ENCODE measurements at regions not wholly inside any gene's neighbourhood (a gene's known extent, or its start where the extent isn't known, plus 50 kb on each side); places are given as distances from the start of the nearest gene placed in this dataset.

GRCh38 chr6:168896321-168896720 lies 357.3 kb downstream of the THBS2 start:
- Histone ChIP-seq H3K36me3 (ENCODE audit: insufficient read depth, insufficient read length, low read length) (no peaks in the 10 kb centered on the region), H3K9ac (ENCODE audit: insufficient read length, low read depth) (no peak overlapping the region), H3K9me3 (ENCODE audit: insufficient read depth, low read length) (no peaks in the 10 kb centered on the region), H3K4me3 (ENCODE audit: insufficient read length, low read depth) (no peak overlapping the region), H3K4me1 (ENCODE audit: insufficient read depth, insufficient read length) (no peaks in the 10 kb centered on the region), H3K27me3 (ENCODE audit: insufficient read depth, insufficient read length) (no peaks in the 10 kb centered on the region)
- TF ChIP-seq SUZ12 (IDR thresholded peaks at IDR 0.05; ENCODE audit: extremely low read depth, insufficient read depth, insufficient read length): no peak
- TF ChIP-seq YY1 (IDR thresholded peaks at IDR 0.05; ENCODE audit: insufficient read depth, insufficient read length): no peak
- no peak for TF ChIP-seq ZNF274 (IDR thresholded peaks at IDR 0.05; ENCODE audit: low read depth, low read length)
- no peak for DNase-seq (ENCODE audit: low read depth, low spot score)

GRCh38 chr6:168895102-168895812 lies 358.4 kb downstream of the THBS2 start:
- no peaks in the 10 kb centered on the region for H3K27me3 ChIP-seq (ENCODE audit: insufficient read depth, insufficient read length)
- DNase-seq (ENCODE audit: low read depth, low spot score): peak; percentile 46
- no peaks in the 10 kb centered on the region for H3K36me3 ChIP-seq (ENCODE audit: insufficient read depth, insufficient read length, low read length)
- no peaks in the 10 kb centered on the region for H3K9me3 ChIP-seq (ENCODE audit: insufficient read depth, low read length)
- H3K9ac ChIP-seq (ENCODE audit: insufficient read length, low read depth): no peak overlapping the region
- TF ChIP-seq SUZ12 (IDR thresholded peaks at IDR 0.05; ENCODE audit: extremely low read depth, insufficient read depth, insufficient read length) (no peak), ZNF274 (IDR thresholded peaks at IDR 0.05; ENCODE audit: low read depth, low read length) (no peak), YY1 (IDR thresholded peaks at IDR 0.05; ENCODE audit: insufficient read depth, insufficient read length) (no peak)
- H3K4me3 ChIP-seq (ENCODE audit: insufficient read length, low read depth): no peak overlapping the region
- H3K4me1 ChIP-seq (ENCODE audit: insufficient read depth, insufficient read length): no peaks in the 10 kb centered on the region

- Histone ChIP-seq H3K4me3 (ENCODE audit: insufficient read length, low read depth) (no peak overlapping the region), H3K4me1 (ENCODE audit: insufficient read depth, insufficient read length) (no peaks in the 10 kb centered on the region), H3K9me3 (ENCODE audit: insufficient read depth, low read length) (no peaks in the 10 kb centered on the region), H3K27me3 (ENCODE audit: insufficient read depth, insufficient read length) (no peaks in the 10 kb centered on the region), H3K9ac (ENCODE audit: insufficient read length, low read depth) (no peak overlapping the region), H3K36me3 (ENCODE audit: insufficient read depth, insufficient read length, low read length) (no peaks in the 10 kb centered on the region)
- DNase-seq (ENCODE audit: low read depth, low spot score): no peak
- no peak for TF ChIP-seq YY1 (IDR thresholded peaks at IDR 0.05; ENCODE audit: insufficient read depth, insufficient read length)
- no peak for TF ChIP-seq ZNF274 (IDR thresholded peaks at IDR 0.05; ENCODE audit: low read depth, low read length)
- TF ChIP-seq SUZ12 (IDR thresholded peaks at IDR 0.05; ENCODE audit: extremely low read depth, insufficient read depth, insufficient read length): no peak
Measured at GRCh38 chr6:168892031-168892430, 361.6 kb downstream of the THBS2 start.

- H3K27me3 ChIP-seq (ENCODE audit: insufficient read depth, insufficient read length): no peaks in the 10 kb centered on the region
- H3K36me3 ChIP-seq (ENCODE audit: insufficient read depth, insufficient read length, low read length): no peaks in the 10 kb centered on the region
- DNase-seq (ENCODE audit: low read depth, low spot score): no peak
- no peaks in the 10 kb centered on the region for H3K4me1 ChIP-seq (ENCODE audit: insufficient read depth, insufficient read length)
- TF ChIP-seq YY1 (IDR thresholded peaks at IDR 0.05; ENCODE audit: insufficient read depth, insufficient read length): no peak
- no peaks in the 10 kb centered on the region for H3K9me3 ChIP-seq (ENCODE audit: insufficient read depth, low read length)
- H3K9ac ChIP-seq (ENCODE audit: insufficient read length, low read depth): no peak overlapping the region
- H3K4me3 ChIP-seq (ENCODE audit: insufficient read length, low read depth): no peak overlapping the region
Measured at GRCh38 chr6:168890981-168891365, 362.7 kb downstream of the THBS2 start.

GRCh38 chr6:168890306-168890980 lies 363.2 kb downstream of the THBS2 start:
- TF ChIP-seq SUZ12 (IDR thresholded peaks at IDR 0.05; ENCODE audit: extremely low read depth, insufficient read depth, insufficient read length) (no peak), YY1 (IDR thresholded peaks at IDR 0.05; ENCODE audit: insufficient read depth, insufficient read length) (no peak), ZNF274 (IDR thresholded peaks at IDR 0.05; ENCODE audit: low read depth, low read length) (no peak)
- Histone ChIP-seq H3K4me3 (ENCODE audit: insufficient read length, low read depth) (no peak overlapping the region), H3K27me3 (ENCODE audit: insufficient read depth, insufficient read length) (no peaks in the 10 kb centered on the region), H3K9me3 (ENCODE audit: insufficient read depth, low read length) (no peaks in the 10 kb centered on the region), H3K9ac (ENCODE audit: insufficient read length, low read depth) (no peak overlapping the region), H3K36me3 (ENCODE audit: insufficient read depth, insufficient read length, low read length) (no peaks in the 10 kb centered on the region), H3K4me1 (ENCODE audit: insufficient read depth, insufficient read length) (no peaks in the 10 kb centered on the region)
- no peak for DNase-seq (ENCODE audit: low read depth, low spot score)

GRCh38 chr6:168888786-168889345 lies 364.8 kb downstream of the THBS2 start:
- no peak for DNase-seq (ENCODE audit: low read depth, low spot score)
- Histone ChIP-seq H3K36me3 (ENCODE audit: insufficient read depth, insufficient read length, low read length) (no peaks in the 10 kb centered on the region), H3K9ac (ENCODE audit: insufficient read length, low read depth) (no peak overlapping the region), H3K9me3 (ENCODE audit: insufficient read depth, low read length) (no peaks in the 10 kb centered on the region; the same call in 1 of the 2 replicates), H3K27me3 (ENCODE audit: insufficient read depth, insufficient read length) (peaks cover 7% of the 10 kb centered on the region), H3K4me1 (ENCODE audit: insufficient read depth, insufficient read length) (no peaks in the 10 kb centered on the region), H3K4me3 (ENCODE audit: insufficient read length, low read depth) (no peak overlapping the region)
- TF ChIP-seq YY1 (IDR thresholded peaks at IDR 0.05; ENCODE audit: insufficient read depth, insufficient read length) (no peak), SUZ12 (IDR thresholded peaks at IDR 0.05; ENCODE audit: extremely low read depth, insufficient read depth, insufficient read length) (no peak), ZNF274 (IDR thresholded peaks at IDR 0.05; ENCODE audit: low read depth, low read length) (no peak)

GRCh38 chr6:168888102-168888501 lies 365.5 kb downstream of the THBS2 start:
- no peaks in the 10 kb centered on the region for H3K36me3 ChIP-seq (ENCODE audit: insufficient read depth, insufficient read length, low read length)
- DNase-seq (ENCODE audit: low read depth, low spot score): no peak
- no peaks in the 10 kb centered on the region; the same call in 1 of the 2 replicates for H3K9me3 ChIP-seq (ENCODE audit: insufficient read depth, low read length)
- no peak overlapping the region for H3K9ac ChIP-seq (ENCODE audit: insufficient read length, low read depth)
- TF ChIP-seq ZNF274 (IDR thresholded peaks at IDR 0.05; ENCODE audit: low read depth, low read length) (no peak), YY1 (IDR thresholded peaks at IDR 0.05; ENCODE audit: insufficient read depth, insufficient read length) (no peak), SUZ12 (IDR thresholded peaks at IDR 0.05; ENCODE audit: extremely low read depth, insufficient read depth, insufficient read length) (no peak)
- peaks cover 12% of the 10 kb centered on the region for H3K27me3 ChIP-seq (ENCODE audit: insufficient read depth, insufficient read length)
- no peak overlapping the region for H3K4me3 ChIP-seq (ENCODE audit: insufficient read length, low read depth)
- H3K4me1 ChIP-seq (ENCODE audit: insufficient read depth, insufficient read length): no peaks in the 10 kb centered on the region
